NK-92 (cell line): ENCODE measurements at regions not wholly inside any gene's neighbourhood (a gene's known extent, or its start where the extent isn't known, plus 50 kb on each side); places are given as distances from the start of the nearest gene placed in this dataset.
"Not testable (repeated sequence)": the region's sequence is repeated elsewhere in the genome, so short reads cannot be mapped to it uniquely, and the experiment has no call there.

Source experiments
- DNase-seq: peaks from one replicate; lab custom pipeline; 2025; ENCODE audit not compliant: unreplicated experiment; lab: John Stamatoyannopoulos, UW

DNA sequence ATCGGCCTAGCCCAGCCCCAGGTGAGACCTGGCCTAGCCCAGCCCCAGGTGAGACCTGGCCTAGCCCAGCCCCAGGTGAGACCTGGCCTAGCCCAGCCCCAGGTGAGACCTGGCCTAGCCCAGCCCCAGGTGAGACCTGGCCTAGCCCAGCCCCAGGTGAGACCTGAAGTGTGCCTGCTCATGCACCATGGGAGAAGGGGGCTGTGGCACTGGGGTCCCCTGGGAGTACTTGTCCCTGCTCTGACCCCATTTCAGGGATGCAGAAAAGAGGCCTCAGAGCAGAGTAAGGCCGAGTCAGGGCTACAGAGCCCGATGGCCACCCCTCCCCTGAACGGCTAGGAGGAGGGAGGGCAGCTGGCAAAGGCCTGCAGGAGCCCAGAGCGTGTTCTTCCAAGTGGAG lies 129.6 kb downstream of the CRYBB2 start:
- not testable (repeated sequence) for DNase-seq

GRCh38 chr22:25350551-25350971 lies 131.1 kb downstream of the CRYBB2 start:
- no peak for DNase-seq

- no peak for DNase-seq
These were observed 132.3 kb downstream of the CRYBB2 start for GRCh38 chr22:25351631-25352293.

- DNase-seq: no peak
These were observed 132.8 kb downstream of the CRYBB2 start for GRCh38 chr22:25352294-25352680.

- DNase-seq: no peak
These were observed 134.3 kb downstream of the CRYBB2 start for GRCh38 chr22:25353516-25354445.

DNA sequence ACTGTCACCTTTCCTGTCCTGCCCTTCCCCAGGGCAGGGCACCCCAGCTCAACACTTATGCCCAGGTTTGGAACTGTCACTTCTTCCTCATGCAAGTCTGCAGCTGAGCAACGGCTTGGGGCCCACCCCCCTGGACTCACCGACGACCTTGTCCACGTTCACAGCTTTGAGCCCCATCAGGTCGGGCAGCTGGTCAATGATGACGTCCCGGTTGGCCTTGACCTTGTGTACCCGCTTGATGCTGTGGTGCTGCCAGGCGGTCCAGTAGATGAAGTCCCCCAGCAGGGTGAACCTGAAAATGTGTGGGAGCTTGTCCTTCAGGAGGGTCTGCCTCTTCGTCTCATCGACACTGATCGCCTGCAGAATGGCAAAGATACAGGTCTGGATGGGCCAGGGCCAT lies 135.0 kb downstream of the CRYBB2 start:
- no peak for DNase-seq

DNA sequence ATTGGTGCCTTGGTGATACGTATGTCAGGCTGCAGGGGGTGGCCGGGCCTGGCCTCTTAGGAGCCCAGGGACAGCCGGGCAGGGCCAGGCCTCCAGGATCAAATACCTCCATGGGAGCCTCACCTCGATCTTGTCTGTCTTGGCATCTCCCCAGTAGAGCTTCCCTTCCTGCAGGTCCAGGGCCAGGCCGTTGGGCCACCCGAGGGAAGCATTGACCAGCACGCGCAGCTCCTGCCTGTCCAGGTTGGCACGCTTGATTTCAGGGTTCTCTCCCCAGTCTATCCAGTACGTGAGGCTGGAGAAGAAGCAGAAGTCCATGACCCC lies 137.7 kb downstream of the CRYBB2 start:
- no peak for DNase-seq

DNA sequence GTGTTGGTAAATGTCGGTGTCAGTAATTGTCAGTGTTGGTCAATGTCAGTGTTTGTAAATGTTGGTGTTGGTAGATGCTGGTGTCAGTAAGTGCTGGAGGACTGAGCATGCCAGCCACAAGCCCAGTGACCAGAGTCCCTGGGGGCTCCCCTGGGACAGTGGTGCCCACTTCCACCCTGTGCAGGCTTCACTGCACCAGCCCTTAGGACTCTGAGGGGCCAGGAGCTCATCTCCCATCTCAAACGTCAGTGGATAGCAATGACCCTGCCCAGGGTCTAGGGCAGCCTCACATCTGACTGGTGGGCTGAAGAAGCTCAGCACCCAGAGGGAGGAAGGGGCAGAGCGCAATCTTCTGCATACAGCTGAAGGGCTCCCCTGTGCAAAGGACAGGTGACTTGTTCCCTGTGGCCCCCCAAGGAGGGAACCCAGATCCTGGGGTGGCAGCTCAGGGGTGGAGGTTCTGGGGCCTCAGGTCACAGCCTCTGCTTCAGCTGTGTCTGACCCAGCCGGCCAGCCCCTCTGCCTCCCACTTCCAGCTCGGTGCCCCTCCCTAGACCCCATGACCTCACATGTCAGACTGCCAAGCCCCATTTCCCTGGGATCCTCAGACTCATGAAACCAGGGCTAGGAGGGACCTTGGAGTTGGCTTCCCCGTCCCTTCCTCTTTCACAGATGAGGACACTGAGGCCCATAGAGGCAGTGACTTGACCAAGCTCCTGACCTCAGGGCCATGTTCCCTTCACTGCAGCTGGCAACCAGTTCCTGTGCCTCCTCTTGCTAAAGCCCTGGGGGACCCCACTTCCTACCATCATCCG lies 138.4 kb downstream of the CRYBB2 start:
- no peak for DNase-seq

GRCh38 chr22:25358421-25359170 lies 139.2 kb downstream of the CRYBB2 start:
- no peak for DNase-seq

DNA sequence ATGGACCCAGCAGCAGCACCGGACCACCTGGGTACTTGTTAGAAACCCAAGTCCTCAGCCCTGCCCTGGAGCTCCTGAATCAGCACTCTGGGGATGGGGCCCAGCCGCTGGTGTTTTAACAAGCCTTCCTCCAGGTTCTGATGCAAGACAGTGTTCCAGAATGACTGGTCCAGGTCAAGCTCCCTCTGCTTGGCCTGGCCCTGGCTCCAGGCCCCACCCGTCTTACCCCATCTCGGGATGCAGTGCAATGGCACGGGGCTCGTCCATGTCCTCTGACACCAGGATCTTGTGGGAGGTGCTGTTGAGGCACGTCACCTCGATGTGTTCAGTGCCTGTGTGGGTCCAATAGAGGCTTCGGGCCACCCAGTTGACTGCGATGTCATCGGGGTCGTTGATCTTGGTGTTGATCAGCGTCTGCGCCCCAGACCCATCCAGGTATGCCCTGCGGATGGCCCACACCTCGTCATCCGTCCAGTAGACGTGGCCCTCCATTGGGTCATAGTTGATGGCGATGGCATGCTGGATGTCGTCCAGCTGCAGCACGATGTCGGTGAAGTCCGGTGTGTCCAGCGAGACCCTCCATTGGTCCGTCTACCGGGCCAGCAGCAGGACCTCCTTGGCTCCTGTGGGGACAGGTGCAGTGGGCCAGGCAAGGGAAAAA lies 140.3 kb downstream of the CRYBB2 start:
- no peak for DNase-seq

DNA sequence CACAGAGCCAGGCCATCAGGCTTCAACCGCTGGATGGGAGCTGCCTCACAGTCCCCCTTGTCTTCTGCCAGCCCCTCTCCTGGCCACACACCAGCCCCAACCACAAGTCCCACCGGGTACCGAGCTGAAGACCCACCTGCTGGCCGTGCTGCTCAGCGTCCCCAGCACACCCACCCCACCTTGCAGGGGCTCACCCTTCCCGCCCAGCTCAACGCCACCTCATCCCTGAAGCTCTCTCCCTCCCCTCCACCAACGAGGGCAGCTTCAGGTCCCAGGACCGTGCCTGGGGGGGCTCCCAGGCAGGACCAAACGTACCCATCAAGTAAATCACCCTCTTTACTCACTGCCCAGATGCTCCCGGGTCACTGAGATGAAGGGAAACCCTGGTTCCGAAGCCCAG lies 141.0 kb downstream of the CRYBB2 start:
- DNase-seq: no peak

GRCh38 chr22:25360891-25361645 lies 141.6 kb downstream of the CRYBB2 start:
- DNase-seq: no peak

- no peak for DNase-seq
These were observed 142.4 kb downstream of the CRYBB2 start for GRCh38 chr22:25361899-25362214.

GRCh38 chr22:25362215-25362882 lies 142.9 kb downstream of the CRYBB2 start:
- DNase-seq: no peak

DNA sequence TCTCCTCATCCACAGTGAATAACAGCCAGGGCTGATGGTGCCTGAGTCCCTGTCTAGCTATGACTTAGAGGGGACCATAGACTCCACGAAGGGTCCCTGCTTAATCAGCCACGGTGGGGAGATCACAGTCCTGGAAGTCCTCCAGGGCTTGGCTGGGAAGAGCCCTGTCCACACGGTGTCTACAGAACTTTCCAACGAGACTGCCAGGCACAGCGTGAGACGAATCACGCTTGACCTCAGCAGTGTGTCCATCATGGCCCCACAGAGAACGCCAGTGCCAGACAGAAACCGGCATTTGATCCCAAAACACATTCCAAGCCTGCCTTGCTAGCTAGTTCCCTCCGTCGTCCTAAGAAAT lies 143.4 kb downstream of the CRYBB2 start:
- DNase-seq: no peak

DNA sequence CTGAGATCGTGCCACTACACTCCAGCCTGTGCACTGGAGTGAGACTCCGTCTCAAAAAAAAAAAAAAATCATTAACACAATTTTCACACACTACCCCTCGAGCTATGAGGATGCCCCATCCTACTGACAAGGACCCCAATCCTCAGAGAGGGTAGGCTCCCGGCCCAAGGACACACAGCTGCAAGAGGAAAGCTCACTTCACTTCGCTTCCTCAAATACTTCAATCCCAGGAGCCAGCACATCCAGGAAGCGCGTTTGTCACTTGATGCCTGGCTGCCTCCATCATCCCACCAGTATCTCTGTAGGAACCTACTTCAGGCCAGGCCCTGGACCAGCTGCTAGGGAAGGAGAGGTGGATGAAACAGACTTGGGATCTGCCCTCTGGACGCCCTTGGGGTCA lies 144.0 kb downstream of the CRYBB2 start:
- DNase-seq: no peak

- DNase-seq: no peak
These were observed 144.8 kb downstream of the CRYBB2 start for GRCh38 chr22:25364281-25364680.

GRCh38 chr22:25364736-25365241 lies 145.3 kb downstream of the CRYBB2 start:
- DNase-seq: no peak
